Nephron progenitor cell (in vitro differentiated cells): ENCODE measurements at regions not wholly inside any gene's neighbourhood (a gene's known extent, or its start where the extent isn't known, plus 50 kb on each side); places are given as distances from the start of the nearest gene placed in this dataset.

Experiments used
- DNase-seq: peaks from one replicate; pipeline ENCODE4 v3.0.0; 2021
- H3K27ac Mint-ChIP-seq: 2 replicates; pipeline ENCODE4 v1.8.0; 2021; ENCODE audit warnings: mild to moderate bottlenecking, moderate library complexity, mixed read lengths
- H3K27me3 Mint-ChIP-seq: 2 replicates; pipeline ENCODE4 v1.8.0; 2021; ENCODE audit warnings: mild to moderate bottlenecking, low read depth, mixed read lengths; ENCODE audit not compliant: poor library complexity
- H3K36me3 Mint-ChIP-seq: 2 replicates; pipeline ENCODE4 v1.8.0; 2021; ENCODE audit warnings: low read depth, mixed read lengths
- H3K4me1 Mint-ChIP-seq: 2 replicates; pipeline ENCODE4 v1.8.0; 2021; ENCODE audit warnings: mixed read lengths
- H3K4me3 Mint-ChIP-seq: 2 replicates; pipeline ENCODE4 v1.8.0; 2021; ENCODE audit warnings: mild to moderate bottlenecking, moderate library complexity, mixed read lengths
- H3K9me3 Mint-ChIP-seq: 2 replicates; pipeline ENCODE4 v1.8.0; 2021; ENCODE audit warnings: mild to moderate bottlenecking, moderate library complexity, mixed read lengths
- CTCF ChIP-seq: fragments of 200-600 bp; sonication (generic); IDR thresholded peaks from 2 replicates; pipeline ENCODE4 v1.5.0; 2021; ENCODE audit warnings: antibody characterized with exemption

- no peaks in the 10 kb centered on the region for H3K4me1 Mint-ChIP-seq
- no peaks in the 10 kb centered on the region for H3K36me3 Mint-ChIP-seq
- H3K4me3 Mint-ChIP-seq, result no peak overlapping the region
- H3K9me3 Mint-ChIP-seq, result peaks cover 9% of the 10 kb centered on the region
- DNase-seq, result no peak
- H3K27ac Mint-ChIP-seq, result no peak overlapping the region
- H3K27me3 Mint-ChIP-seq, result peaks cover 6% of the 10 kb centered on the region
- no peak for TF ChIP-seq CTCF
Observed at GRCh38 chr2:4053769-4054493, 350.6 kb downstream of the DCDC2C start.

DNA sequence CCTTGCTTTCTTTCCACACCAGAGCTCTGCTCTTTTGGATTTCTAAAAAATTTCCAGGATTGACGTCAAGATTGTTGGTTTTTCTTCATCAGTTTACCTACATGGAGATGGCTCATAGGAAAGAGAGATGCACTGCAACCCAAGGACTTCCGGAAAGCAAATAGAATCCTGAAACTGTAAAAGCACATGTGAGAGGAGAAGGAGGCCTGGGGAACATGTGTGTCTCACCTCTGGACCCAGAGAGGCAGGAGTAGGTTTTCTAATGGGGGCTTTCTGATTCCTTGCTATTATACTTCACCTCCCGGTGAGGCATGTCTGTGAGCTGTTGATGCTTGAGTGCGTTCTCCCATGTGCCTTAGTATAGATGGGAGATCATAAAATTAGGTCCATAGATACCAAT is 362.8 kb downstream of the DCDC2C start:
- no peak for DNase-seq
- no peak overlapping the region for H3K27ac Mint-ChIP-seq

GRCh38 chr2:4073026-4073569 is 369.7 kb downstream of the DCDC2C start:
- H3K36me3 Mint-ChIP-seq, result no peaks in the 10 kb centered on the region
- no peaks in the 10 kb centered on the region for H3K9me3 Mint-ChIP-seq
- H3K27ac Mint-ChIP-seq, result no peak overlapping the region
- no peak for DNase-seq
- TF ChIP-seq CTCF, result no peak
- H3K4me1 Mint-ChIP-seq, result no peaks in the 10 kb centered on the region
- peaks cover 3% of the 10 kb centered on the region for H3K27me3 Mint-ChIP-seq
- H3K4me3 Mint-ChIP-seq, result no peak overlapping the region

More for the DNA sequence above, 362.8 kb downstream of the DCDC2C start:
- Mint-ChIP-seq H3K36me3 (no peaks in the 10 kb centered on the region), H3K4me3 (no peak overlapping the region), H3K27me3 (peaks cover 8% of the 10 kb centered on the region), H3K9me3 (no peaks in the 10 kb centered on the region), H3K4me1 (no peaks in the 10 kb centered on the region)
- no peak for TF ChIP-seq CTCF

DNA sequence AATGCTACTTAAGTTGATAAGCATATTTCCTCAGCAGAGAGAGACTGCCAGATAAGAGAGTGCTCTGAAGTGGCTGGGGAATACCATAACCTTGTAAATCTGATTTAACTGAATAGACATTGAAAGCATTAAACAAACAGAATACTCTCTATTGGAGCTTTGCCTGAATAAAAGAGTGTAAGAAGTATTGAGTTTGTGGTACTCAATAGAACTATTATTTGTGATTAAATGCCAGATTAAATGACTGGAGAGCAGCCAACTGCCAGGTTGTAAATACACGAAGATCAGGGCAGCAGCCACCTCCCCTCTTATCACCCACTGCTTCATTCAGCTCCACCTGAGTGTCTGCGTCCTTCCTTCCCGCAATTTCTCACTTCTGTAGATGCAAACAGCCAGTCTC is 373.6 kb downstream of the DCDC2C start:
- no peak for TF ChIP-seq CTCF
- H3K4me3 Mint-ChIP-seq, result no peak overlapping the region
- DNase-seq, result no peak
- H3K4me1 Mint-ChIP-seq, result no peaks in the 10 kb centered on the region
- no peaks in the 10 kb centered on the region for H3K36me3 Mint-ChIP-seq
- peaks cover 13% of the 10 kb centered on the region for H3K9me3 Mint-ChIP-seq
- no peak overlapping the region for H3K27ac Mint-ChIP-seq
- no peaks in the 10 kb centered on the region for H3K27me3 Mint-ChIP-seq

GRCh38 chr2:4085186-4085585 is 381.8 kb downstream of the DCDC2C start:
- peaks cover 9% of the 10 kb centered on the region for H3K9me3 Mint-ChIP-seq
- H3K27ac Mint-ChIP-seq, result no peak overlapping the region
- DNase-seq, result no peak
- no peak overlapping the region for H3K4me3 Mint-ChIP-seq
- H3K4me1 Mint-ChIP-seq, result peaks cover 3% of the 10 kb centered on the region
- H3K27me3 Mint-ChIP-seq, result no peaks in the 10 kb centered on the region
- TF ChIP-seq CTCF, result no peak
- no peaks in the 10 kb centered on the region for H3K36me3 Mint-ChIP-seq
